NCI-H2029 (cell line): ENCODE measurements at regions not wholly inside any gene's neighbourhood (a gene's known extent, or its start where the extent isn't known, plus 50 kb on each side); places are given as distances from the start of the nearest gene placed in this dataset.

Experiments used
- DNase-seq: peaks from one replicate; lab custom pipeline; 2025; lab: John Stamatoyannopoulos, UW

- no peak for DNase-seq
Measured at GRCh38 chr13:34040863-34041262, 222.9 kb downstream of the RFC3 start.

DNA sequence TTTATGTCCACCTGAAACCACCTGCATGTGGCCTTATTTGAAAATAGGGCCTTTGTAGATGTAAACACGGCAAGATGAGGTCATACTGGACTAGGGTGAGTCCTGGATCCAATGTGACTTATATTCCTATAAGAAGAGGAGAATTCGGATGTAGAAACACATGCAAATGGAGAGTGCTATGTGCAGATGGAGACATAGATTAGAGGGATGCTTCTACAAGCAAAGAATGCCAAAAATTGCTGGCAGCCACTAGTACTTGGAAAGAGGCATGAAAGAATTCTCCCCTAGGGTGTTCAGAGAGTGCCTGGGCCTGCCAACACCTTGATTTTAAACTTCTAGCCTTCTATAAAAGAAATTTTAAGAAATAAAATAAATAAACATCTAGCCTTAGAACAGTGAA lies 226.1 kb downstream of the RFC3 start:
- DNase-seq = no peak

GRCh38 chr13:34044660-34045080 lies 226.7 kb downstream of the RFC3 start:
- DNase-seq = peak; percentile 34

GRCh38 chr13:34046457-34046856 lies 228.5 kb downstream of the RFC3 start:
- DNase-seq = no peak

DNA sequence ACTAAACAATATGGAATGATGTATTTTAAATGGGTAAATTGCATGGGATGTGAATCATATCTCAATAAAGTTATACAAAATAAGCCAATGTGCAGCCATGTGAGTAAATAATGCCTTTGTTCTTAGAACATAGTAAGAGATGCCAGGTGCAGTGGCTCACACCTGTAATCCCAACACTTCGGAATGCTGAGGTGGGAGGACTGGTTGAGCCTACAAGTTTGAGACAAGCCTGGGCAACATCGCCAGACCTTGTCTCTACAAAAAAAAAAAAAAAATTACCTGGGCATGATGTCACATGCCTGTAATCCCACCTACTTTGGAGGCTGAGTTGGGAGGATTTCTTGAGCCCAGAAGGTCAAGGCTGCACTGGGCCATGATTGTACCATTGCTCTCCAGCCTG lies 230.7 kb downstream of the RFC3 start:
- no peak for DNase-seq

DNA sequence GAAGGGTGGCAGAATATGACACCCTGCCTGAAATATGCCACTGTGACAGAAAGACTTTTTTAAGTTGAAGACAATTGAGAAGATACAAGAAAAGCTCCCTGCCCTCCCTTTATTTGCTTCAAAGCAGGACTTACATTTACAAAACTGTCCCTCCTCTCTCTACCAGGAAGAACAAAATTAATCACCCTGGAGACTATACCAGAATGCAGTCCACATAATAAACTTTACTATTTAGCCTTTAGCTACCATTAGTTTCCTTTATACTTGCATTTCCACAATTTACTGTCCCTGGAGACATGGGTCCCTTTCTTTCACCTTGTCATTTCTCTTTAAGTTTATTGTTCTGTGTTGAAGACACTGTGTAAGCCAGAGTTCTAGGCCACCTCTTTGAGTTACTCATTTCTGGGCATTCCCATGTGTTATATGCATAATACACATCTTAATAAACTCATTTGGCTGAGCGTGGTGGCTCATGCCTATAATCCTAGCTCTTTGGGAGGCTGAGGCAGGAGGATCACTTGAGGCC lies 238.8 kb downstream of the RFC3 start:
- no peak for DNase-seq

DNA sequence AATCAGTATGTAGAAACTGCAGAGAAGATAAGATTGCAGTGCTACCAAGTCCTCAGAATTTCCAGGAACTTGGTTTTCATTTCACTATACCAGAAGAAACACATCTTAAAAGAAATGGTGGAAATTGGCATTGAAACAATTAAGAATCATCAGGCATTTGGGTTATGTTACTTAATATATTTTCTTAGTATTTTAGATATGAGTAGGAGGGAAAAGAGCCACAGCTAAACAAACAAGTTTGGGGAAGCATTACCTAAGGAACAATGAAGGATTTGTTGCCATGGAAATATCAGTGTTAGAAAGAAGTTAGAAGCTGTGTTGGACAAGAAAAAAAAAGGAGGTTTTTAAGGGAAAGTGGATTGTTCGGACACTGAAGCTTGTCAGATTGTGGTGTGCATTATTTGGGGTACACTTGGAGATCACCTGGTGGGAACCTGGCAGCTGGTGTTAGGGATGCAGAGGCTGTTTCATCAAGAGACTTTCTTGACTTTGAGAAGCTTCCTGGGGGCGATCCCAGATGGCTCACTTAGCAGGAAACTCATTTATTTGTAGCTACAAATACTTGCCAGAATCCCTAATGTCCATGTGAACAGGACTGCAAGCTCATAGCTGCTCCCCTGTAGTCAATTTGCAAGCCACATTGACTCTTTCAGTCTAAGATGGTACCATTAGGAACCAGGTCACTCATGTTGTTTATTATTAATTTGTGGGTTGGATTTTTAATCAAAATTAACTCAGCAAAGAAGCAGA lies 246.7 kb downstream of the RFC3 start:
- DNase-seq = no peak

DNA sequence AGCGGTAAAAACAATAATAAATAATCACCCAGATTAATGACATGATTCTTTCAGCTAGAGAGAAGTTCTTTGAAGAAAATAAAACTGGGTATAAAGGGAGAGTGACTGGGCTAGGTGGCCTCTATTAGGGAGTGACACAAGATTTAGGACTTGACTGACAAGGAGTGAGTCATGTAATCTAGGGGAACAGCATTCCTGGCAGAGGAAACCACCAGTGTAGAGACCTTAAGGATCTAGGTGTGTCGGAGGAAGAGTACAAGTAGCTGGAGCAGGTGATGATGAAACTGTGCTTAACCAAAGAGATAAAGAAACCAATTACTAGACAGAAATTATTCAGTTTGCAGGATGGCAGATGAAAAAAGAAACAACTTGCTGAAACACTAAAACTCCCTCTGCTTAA lies 248.0 kb downstream of the RFC3 start:
- DNase-seq = no peak

- DNase-seq = no peak
Measured at GRCh38 chr13:34066344-34066743, 248.4 kb downstream of the RFC3 start.

- DNase-seq = no peak
Measured at GRCh38 chr13:34070006-34070405, 252.1 kb downstream of the RFC3 start.

DNA sequence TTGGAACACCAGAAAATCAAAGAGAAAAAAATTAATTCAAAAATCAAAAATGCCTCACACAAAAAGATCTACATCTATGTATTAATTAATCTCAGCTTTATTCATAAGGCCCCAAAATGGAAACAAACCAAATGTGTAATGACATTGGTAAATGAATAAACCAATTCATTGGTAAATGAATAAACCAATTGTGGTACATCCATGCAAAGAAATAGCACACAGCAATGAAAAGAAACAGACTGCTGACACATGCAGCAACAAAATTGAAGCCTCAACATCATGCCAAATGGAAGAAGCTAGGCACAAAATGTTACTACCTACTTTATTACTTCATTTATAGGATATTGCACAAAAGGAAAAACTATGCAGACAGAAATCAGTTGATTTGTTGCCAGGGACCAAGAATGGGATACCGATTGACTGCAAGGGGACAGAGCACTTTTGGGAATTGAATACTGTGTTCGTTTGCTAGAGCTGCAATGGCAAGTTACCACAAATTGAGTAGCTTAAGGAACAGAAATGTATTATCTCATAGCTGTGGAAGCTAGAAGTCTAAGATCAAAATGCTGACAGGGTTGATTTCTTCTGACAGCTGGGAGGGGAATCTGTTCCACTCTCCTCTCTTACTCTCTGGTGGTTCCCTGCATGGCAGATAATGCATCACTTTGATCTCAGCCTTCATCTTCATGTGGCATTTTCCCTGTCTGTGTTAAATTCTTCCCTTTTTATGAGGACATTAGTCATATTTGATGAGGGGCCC lies 252.8 kb downstream of the RFC3 start:
- DNase-seq = no peak

- DNase-seq = no peak
Measured at GRCh38 chr13:34076319-34076718, 258.4 kb downstream of the RFC3 start.

DNA sequence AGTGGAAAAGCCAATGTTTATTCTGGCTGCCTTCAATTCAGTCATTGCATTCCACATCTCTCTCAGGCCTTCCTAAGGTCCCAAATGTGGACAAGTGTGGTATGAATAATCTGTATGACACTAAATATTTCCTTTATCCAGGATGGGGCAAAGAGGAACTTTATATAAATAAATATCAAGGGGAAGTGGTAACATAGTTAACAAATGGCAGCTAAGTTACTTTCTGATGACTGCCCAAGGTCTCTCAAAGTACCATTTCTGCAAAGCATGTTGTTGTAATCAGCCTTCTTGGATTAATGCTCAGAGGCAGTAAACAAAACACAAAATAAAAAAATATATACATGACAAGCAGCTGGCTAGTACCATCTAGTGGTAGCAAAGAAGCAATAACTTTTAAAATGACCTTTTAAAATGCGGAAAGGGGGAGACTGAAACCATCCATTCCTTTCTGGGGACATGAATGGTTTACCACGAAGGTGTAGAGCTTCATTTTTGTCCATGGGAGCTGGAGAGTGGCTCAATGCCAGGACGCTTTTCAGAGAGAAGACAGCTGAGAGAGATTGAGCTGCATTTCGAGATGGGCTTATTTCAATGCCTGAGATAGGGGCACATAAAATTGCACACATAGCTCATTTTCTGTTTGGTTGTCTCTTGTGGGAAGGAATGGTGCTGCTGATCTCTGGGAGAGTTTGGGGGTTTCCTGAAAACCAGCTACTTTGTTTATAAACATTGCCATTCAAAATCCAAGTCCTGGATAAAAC lies 259.2 kb downstream of the RFC3 start:
- no peak for DNase-seq

DNA sequence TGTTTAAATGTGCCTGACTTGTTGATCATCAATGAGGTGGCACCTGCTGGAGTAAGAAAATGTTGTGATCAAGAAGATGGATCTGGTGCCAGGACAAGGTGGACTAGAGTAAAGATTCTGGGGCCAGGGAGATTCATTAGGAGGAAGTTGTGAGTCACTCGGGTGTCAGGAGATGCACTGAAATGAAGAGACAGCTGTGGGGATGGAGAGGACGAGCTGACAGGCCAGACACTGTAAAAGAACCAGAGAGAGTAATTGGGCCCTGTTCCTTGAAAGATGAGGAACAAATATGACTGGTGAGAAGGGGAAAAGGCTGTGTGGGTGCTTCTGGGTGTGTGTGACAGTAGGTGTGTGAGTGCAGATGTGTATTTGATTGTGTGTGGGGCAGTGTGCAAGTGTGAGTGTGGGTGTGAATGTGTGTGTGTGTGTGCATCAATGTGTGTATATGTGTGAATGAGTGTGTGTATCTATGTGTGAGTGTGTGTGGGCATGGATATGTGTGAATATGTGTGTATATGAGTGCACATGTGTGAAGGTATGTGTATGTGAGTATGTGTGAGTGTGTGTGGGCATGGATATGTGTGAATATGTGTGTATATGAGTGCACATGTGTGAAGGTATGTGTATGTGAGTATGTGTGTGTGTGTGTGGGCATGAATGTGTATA lies 260.5 kb downstream of the RFC3 start:
- no peak for DNase-seq

DNA sequence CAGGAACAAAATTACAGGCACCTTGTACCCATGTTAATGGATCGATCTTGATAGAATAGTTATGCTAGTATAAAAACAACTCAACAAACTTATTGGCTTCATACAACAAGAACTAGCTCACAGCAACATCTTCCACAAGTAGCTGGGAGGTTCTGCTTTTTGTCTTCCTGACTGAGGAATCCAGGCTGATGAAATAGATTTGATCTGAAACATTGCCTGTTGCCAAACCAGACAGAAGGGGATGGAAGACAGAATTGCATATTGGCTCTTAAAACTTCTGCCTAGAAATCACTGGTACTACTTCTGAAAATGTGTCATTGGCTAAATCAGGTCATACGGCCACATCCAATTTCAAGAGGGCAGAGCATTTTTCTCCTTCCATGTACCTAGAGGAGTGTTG lies 267.3 kb downstream of the RFC3 start:
- no peak for DNase-seq

DNA sequence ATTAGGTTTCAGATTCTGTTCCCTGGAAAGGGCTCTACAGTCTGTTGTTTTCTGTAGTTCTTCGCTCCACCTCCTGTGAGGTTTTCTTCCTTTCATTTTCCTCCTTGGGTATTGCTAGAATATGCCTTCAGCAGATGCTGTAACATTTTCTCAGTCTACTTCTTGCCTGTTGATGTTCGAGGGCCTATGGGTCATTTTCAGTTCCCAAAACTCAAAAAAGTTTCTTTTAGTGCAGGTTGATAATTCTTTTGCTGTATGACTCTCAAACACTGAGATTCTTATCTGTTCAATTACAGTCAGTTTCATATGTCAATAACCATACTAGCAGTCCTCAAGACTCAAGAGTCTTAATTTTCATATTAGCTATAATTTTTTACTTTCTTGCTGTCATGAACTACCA lies 268.3 kb downstream of the RFC3 start:
- DNase-seq = no peak

DNA sequence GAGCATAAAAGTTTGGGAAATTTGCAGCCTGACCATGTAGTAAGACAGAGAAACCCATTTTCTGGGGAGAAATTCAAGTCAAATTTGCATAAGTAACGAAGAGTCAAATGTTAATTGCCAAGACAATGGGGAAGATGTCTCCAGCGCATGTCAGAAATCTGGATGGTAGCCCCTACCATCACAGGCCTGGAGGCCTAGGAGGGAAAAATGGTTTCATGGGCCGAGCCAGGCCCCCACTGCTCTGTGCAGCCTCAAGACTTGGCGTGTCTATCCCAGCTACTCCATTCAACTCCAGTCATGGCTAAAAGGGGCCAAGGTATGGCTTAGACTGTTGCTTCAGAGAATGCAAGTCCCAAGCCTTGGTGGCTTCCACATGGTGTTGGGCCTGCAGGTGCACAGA lies 269.8 kb downstream of the RFC3 start:
- no peak for DNase-seq

DNA sequence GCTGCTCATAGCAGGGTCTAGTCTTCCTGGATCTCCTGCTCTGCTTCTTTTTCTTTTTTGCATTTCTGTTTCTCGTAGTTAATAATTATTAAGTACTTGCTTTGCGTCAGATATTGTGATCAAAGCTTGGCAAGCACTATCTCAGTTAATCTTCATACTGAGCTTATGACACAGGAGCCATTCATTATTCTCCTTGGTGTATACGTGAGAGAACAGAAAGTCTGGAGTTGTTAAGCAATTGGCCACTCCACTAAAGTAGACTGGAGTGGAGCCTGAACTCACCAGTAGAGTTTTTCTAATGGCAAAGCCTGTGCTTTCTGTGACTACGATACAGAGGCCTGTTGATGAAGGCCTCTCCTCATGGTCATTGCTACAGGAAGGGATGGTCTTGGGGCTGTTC lies 285.9 kb downstream of the RFC3 start:
- DNase-seq = no peak

DNA sequence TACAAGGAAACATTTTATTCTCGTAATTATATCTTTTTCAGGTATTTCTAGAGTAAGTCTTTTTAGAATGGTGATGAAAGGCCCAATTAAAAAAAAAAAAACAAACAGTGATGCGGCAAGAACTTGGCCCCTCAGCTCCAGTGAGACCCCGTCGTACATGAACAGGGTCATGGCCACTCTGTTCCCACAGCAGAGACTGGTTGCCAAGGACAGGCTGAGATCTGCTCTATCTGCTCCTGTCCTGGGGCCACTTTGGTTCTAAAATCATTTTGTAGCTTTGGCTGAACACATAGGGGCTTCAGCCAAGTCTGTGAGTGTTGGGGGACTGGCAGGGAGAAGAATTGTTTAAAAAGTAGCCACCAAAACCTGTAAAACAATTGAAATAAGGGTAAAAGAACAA lies 286.9 kb downstream of the RFC3 start:
- no peak for DNase-seq

- no peak for DNase-seq
Measured at GRCh38 chr13:34107806-34108205, 289.9 kb downstream of the RFC3 start.

DNA sequence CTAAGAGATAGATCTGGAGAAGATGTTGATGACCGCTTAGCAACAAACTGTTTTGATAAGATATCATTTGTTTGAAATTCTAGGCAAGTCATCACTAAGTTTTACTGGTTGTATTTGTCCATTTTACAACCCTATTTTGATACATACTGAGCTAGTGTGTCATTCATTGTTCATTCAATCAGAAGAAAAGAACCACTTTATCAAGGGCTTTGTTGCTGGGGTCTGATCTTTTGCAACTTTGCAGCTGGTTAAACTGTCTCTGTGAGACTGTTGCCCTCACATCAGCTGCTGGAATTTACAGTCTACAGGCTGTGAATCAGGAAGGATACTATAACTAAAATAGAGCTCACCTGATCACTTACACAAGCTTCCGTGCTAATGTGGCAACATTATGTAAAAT lies 290.5 kb downstream of the RFC3 start:
- no peak for DNase-seq

GRCh38 chr13:34114581-34114980 lies 296.6 kb downstream of the RFC3 start:
- no peak for DNase-seq
